Suprapubic skin (tissue), 4 donors: ENCODE measurements at regions not wholly inside any gene's neighbourhood (a gene's known extent, or its start where the extent isn't known, plus 50 kb on each side); places are given as distances from the start of the nearest gene placed in this dataset.

Source experiments
- DNase-seq, 2 donors: peaks; one replicate each; pipeline ENCODE4 v3.0.0-alpha.2; 2019; ENCODE audit warnings: low spot score in 2 of 2
- H3K27ac ChIP-seq: fragments of 200-600 bp; sonication (generic); one replicate; pipeline ENCODE4 v1.5.1; 2019
- H3K27me3 ChIP-seq: fragments of 200-600 bp; sonication (generic); one replicate; pipeline ENCODE4 v1.5.1; 2019
- H3K36me3 ChIP-seq: fragments of 200-600 bp; sonication (generic); one replicate; pipeline ENCODE4 v1.5.1; 2019
- H3K4me1 ChIP-seq: fragments of 200-600 bp; sonication (generic); one replicate; pipeline ENCODE4 v1.5.1; 2019
- H3K4me3 ChIP-seq: fragments of 200-600 bp; sonication (generic); one replicate; pipeline ENCODE4 v1.5.1; 2019; ENCODE audit warnings: mild to moderate bottlenecking
- H3K9me3 ChIP-seq: fragments of 200-600 bp; sonication (generic); one replicate; pipeline ENCODE4 v1.5.1; 2019
- CTCF ChIP-seq, 2 donors: fragments of 200-600 bp in 1 of 2; fragments of 450-650 bp in 1 of 2; sonication (generic) in 1 of 2; IDR thresholded peaks; one replicate each; pipeline ENCODE4 v1.5.1; 2016 to 2019; ENCODE audit warnings: antibody characterized with exemption in 2 of 2, mild to moderate bottlenecking in 1 of 2, moderate library complexity in 1 of 2
- EP300 ChIP-seq: sonication (generic); formaldehyde crosslinking; IDR thresholded peaks from one replicate; pipeline ENCODE4 v1.6.1; 2017; ENCODE audit warnings: antibody characterized with exemption
- POLR2A ChIP-seq, 2 donors: fragments of 450-650 bp; IDR thresholded peaks; one replicate each; pipeline ENCODE4 v1.6.1; 2017; ENCODE audit warnings: antibody characterized with exemption in 2 of 2, mild to moderate bottlenecking in 2 of 2, moderate library complexity in 2 of 2
- POLR2AphosphoS5 ChIP-seq, 3 donors: sonication (generic); formaldehyde crosslinking; IDR thresholded peaks; one replicate each; pipeline ENCODE4 v1.6.1; 2017; ENCODE audit warnings: antibody characterized with exemption in 3 of 3
- WGBS: methylation state at CpG from one replicate; pipeline ENCODE4 v1.1.5; 2018; 5-methylcytosine and 5-hydroxymethylcytosine counted together

GRCh38 chr13:29713839-29714238, 118.4 kb upstream of the SLC7A1 start:
- Histone ChIP-seq H3K36me3 (no peaks in the 10 kb centered on the region), H3K4me1 (no peaks in the 10 kb centered on the region), H3K9me3 (no peaks in the 10 kb centered on the region), H3K27me3 (no peaks in the 10 kb centered on the region), H3K27ac (no peak overlapping the region), H3K4me3 (no peak overlapping the region)
- 84% methylated on average over 2 of the region's 2 CpGs for WGBS
- TF ChIP-seq CTCF (IDR thresholded peaks at IDR 0.05), result peak in 1 of 2 donors; percentile 13
- TF ChIP-seq POLR2AphosphoS5 (IDR thresholded peaks at IDR 0.05), result no peak
- no peak for DNase-seq

GRCh38 chr13:29711776-29712175, 116.3 kb upstream of the SLC7A1 start:
- H3K27ac ChIP-seq, result no peak overlapping the region
- 85% methylated on average over 4 of the region's 4 CpGs for WGBS
- no peaks in the 10 kb centered on the region for H3K9me3 ChIP-seq
- no peaks in the 10 kb centered on the region for H3K4me1 ChIP-seq
- TF ChIP-seq POLR2AphosphoS5 (IDR thresholded peaks at IDR 0.05), result no peak
- H3K4me3 ChIP-seq, result no peak overlapping the region
- no peaks in the 10 kb centered on the region for H3K36me3 ChIP-seq
- no peaks in the 10 kb centered on the region for H3K27me3 ChIP-seq
- DNase-seq, result no peak

GRCh38 chr13:29710511-29710910, 115.0 kb upstream of the SLC7A1 start:
- TF ChIP-seq POLR2AphosphoS5 (IDR thresholded peaks at IDR 0.05) (no peak), POLR2A (IDR thresholded peaks at IDR 0.05) (no peak), EP300 (no peak), CTCF (IDR thresholded peaks at IDR 0.05) (no peak)
- DNase-seq, result no peak
- Histone ChIP-seq H3K4me3 (no peak overlapping the region), H3K27ac (no peak overlapping the region), H3K27me3 (no peaks in the 10 kb centered on the region), H3K4me1 (no peaks in the 10 kb centered on the region), H3K9me3 (no peaks in the 10 kb centered on the region), H3K36me3 (no peaks in the 10 kb centered on the region)
- WGBS, result 83% methylated on average over 1 of the region's 1 CpG

- Histone ChIP-seq H3K27ac (no peak overlapping the region), H3K4me1 (no peaks in the 10 kb centered on the region), H3K36me3 (no peaks in the 10 kb centered on the region), H3K9me3 (no peaks in the 10 kb centered on the region), H3K27me3 (no peaks in the 10 kb centered on the region), H3K4me3 (no peak overlapping the region)
- TF ChIP-seq POLR2AphosphoS5 (IDR thresholded peaks at IDR 0.05) (no peak), CTCF (IDR thresholded peaks at IDR 0.05) (no peak), POLR2A (IDR thresholded peaks at IDR 0.05) (no peak)
- 77% methylated on average over 14 of the region's 14 CpGs for WGBS
- no peak for DNase-seq
These were observed 114.0 kb upstream of the SLC7A1 start for GRCh38 chr13:29709407-29710069.

GRCh38 chr13:29707876-29708543, 112.5 kb upstream of the SLC7A1 start:
- no peaks in the 10 kb centered on the region for H3K9me3 ChIP-seq
- peaks cover 3% of the 10 kb centered on the region for H3K4me1 ChIP-seq
- TF ChIP-seq CTCF (IDR thresholded peaks at IDR 0.05) (peak in 1 of 2 donors; percentile 50), POLR2A (IDR thresholded peaks at IDR 0.05) (no peak)
- WGBS, result 67% methylated on average over 7 of the region's 7 CpGs
- no peaks in the 10 kb centered on the region for H3K36me3 ChIP-seq
- DNase-seq, result no peak
- no peak overlapping the region for H3K4me3 ChIP-seq
- H3K27me3 ChIP-seq, result no peaks in the 10 kb centered on the region
- no peak overlapping the region for H3K27ac ChIP-seq
